ENCODE measurements at regions not wholly inside any gene's neighbourhood (a gene's known extent, or its start where the extent isn't known, plus 50 kb on each side); places are given as distances from the start of the nearest gene placed in this dataset.
"Not testable (repeated sequence)": the region's sequence is repeated elsewhere in the genome, so short reads cannot be mapped to it uniquely, and the experiment has no call there.

DNA sequence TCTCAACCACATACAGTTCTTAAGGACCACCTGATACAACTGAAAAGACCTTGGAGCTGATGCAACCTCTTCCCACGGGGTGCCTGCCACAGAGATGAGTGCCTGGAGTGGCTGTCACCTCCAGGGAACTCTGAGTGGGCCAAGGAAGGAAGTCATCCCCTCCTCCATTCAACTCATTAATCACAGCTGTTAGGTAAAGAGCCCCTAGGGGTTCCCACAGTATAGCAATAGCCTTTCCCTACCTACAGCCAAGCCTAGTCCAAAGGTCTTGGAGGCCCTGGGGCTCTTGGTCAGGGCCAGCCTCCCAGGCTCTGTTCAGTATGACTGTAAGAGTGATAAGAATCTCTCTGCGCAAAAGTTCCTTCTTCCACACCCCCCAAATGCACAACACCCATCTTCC, 70.4 kb upstream of the NFE2L3 start:
- Mint-ChIP-seq H3K27me3 (ENCODE audit: insufficient read depth) (peaks cover 15% of the 10 kb centered on the region), H3K36me3 (ENCODE audit: low read depth) (no peaks in the 10 kb centered on the region), H3K4me1 (ENCODE audit: low read depth) (no peaks in the 10 kb centered on the region), H3K9me3 (no peaks in the 10 kb centered on the region), H3K4me3 (no peak overlapping the region), H3K27ac (no peak overlapping the region)
- TF ChIP-seq, protein P1, sequence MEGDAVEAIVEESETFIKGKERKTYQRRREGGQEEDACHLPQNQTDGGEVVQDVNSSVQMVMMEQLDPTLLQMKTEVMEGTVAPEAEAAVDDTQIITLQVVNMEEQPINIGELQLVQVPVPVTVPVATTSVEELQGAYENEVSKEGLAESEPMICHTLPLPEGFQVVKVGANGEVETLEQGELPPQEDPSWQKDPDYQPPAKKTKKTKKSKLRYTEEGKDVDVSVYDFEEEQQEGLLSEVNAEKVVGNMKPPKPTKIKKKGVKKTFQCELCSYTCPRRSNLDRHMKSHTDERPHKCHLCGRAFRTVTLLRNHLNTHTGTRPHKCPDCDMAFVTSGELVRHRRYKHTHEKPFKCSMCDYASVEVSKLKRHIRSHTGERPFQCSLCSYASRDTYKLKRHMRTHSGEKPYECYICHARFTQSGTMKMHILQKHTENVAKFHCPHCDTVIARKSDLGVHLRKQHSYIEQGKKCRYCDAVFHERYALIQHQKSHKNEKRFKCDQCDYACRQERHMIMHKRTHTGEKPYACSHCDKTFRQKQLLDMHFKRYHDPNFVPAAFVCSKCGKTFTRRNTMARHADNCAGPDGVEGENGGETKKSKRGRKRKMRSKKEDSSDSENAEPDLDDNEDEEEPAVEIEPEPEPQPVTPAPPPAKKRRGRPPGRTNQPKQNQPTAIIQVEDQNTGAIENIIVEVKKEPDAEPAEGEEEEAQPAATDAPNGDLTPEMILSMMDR (IDR thresholded peaks at IDR 0.05) = no peak
- no peak for DNase-seq

DNA sequence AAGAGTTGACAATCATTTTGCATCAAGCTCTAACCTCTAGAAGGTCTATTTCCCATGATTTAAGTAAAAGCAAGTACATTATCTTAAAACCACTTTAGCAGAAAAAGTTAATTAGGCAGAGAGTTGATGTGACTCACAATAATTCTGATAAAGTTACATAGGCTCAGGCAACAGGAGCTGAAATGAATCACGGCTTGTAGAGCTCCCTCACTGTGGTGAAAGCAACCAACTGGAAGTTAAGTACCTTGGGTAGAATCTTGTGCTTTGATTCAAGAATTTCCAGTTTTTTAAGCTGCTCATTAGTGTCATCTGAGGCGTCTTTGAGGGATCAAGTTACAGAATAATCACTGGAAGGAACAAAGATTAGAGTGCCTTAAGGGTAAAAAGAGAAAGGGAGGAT, 68.9 kb upstream of the NFE2L3 start:
- Mint-ChIP-seq H3K27me3 (ENCODE audit: insufficient read depth) (peaks cover 18% of the 10 kb centered on the region), H3K27ac (no peak overlapping the region), H3K36me3 (ENCODE audit: low read depth) (no peaks in the 10 kb centered on the region), H3K4me3 (no peak overlapping the region), H3K9me3 (no peaks in the 10 kb centered on the region), H3K4me1 (ENCODE audit: low read depth) (no peaks in the 10 kb centered on the region)
- TF ChIP-seq, protein P1 (IDR thresholded peaks at IDR 0.05) = no peak
- DNase-seq = no peak

DNA sequence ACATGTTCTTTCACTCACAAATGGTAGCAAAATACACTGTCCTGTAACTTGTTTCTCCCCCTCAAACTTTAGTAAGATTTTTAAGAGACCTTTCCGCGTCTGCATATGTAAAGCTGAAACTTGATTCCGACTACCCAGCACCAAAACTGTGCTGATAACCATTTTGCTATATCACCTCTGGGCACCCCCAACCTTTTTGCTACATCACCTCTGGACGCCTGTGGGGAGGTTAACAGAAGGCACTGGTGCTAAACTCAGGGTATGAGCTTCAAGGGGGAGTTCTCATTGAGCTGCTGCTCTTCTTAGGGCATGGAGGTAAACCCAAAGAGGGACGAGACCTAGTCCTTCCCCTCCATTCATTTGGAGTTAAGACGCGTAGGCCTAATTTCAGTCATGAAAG, 67.6 kb upstream of the NFE2L3 start:
- no peak for DNase-seq
- Mint-ChIP-seq H3K9me3 (no peaks in the 10 kb centered on the region), H3K27ac (no peak overlapping the region)

DNA sequence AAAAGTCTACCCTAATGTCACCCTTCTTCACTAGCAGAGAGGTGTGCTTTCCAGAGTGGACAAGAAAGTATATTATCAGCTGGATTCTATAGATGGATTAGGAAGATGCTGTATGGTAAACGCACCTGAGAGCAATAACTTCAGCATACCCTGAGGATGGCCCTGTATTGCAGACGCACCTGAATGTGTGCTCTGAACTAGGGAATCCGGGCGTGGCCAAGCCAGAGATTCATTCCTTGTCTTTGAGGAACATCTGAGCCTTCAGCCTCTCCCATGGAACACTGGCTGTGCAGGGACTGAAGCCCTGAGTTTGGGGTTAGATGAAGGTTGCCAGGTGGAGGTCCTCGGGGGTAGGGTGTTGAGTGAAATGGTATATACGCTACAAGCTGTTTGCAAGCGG, 66.2 kb upstream of the NFE2L3 start:
- Mint-ChIP-seq H3K4me3 (no peak overlapping the region), H3K27me3 (ENCODE audit: insufficient read depth) (peaks cover 14% of the 10 kb centered on the region)

More for the DNA sequence above, 67.6 kb upstream of the NFE2L3 start:
- H3K4me1 Mint-ChIP-seq (ENCODE audit: low read depth) = no peaks in the 10 kb centered on the region
- H3K4me3 Mint-ChIP-seq = no peak overlapping the region
- TF ChIP-seq, protein P1 (IDR thresholded peaks at IDR 0.05) = no peak
- H3K27me3 Mint-ChIP-seq (ENCODE audit: insufficient read depth) = peaks cover 18% of the 10 kb centered on the region
- H3K36me3 Mint-ChIP-seq (ENCODE audit: low read depth) = no peaks in the 10 kb centered on the region

DNA sequence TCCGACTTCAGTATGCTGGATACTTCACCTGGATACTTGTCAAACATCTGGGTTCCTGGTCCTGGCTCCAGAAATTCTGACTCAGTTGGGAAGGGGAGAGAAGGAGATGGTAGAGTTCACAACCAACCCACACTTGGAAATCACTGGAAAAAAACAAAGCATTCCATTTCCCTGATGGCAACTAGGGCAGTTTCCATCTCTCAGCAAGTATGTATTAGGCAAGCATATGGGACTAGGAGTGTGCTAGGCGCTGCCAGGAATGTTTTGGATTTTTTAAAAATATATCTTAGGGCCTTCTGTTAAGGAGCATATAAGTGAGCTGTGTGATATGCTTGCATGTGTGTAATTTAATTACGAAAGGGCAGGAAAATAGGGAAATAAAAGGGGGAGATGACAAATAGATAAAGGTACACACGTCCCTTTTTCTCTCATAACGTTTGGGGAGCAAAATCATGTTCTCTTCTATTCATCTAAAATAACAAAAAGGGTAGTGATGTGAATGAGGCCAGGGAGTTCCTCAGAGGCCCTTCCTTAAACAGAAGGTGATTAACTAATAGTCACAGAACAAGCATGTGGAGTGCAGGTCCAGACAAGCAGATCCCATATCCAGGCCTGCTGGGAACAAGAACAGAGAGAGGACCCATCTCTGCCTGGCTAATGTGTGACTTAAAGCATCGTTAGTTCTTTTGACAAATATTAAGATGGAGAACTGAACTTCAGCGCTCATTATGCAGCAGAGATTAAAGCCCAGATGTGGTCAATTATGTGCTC, 64.5 kb upstream of the NFE2L3 start:
- DNase-seq = no peak
- Mint-ChIP-seq H3K27ac (no peak overlapping the region), H3K9me3 (no peaks in the 10 kb centered on the region), H3K36me3 (ENCODE audit: low read depth) (no peaks in the 10 kb centered on the region), H3K27me3 (ENCODE audit: insufficient read depth) (peaks cover 14% of the 10 kb centered on the region), H3K4me1 (ENCODE audit: low read depth) (peaks cover 13% of the 10 kb centered on the region), H3K4me3 (no peak overlapping the region)
- TF ChIP-seq, protein P1 (IDR thresholded peaks at IDR 0.05) = no peak

More for the DNA sequence above, 66.2 kb upstream of the NFE2L3 start:
- H3K27ac Mint-ChIP-seq = no peak overlapping the region
- DNase-seq = no peak
- no peaks in the 10 kb centered on the region for H3K36me3 Mint-ChIP-seq (ENCODE audit: low read depth)
- H3K9me3 Mint-ChIP-seq = no peaks in the 10 kb centered on the region
- H3K4me1 Mint-ChIP-seq (ENCODE audit: low read depth) = peaks cover 2% of the 10 kb centered on the region
- TF ChIP-seq, protein P1 (IDR thresholded peaks at IDR 0.05) = no peak

DNA sequence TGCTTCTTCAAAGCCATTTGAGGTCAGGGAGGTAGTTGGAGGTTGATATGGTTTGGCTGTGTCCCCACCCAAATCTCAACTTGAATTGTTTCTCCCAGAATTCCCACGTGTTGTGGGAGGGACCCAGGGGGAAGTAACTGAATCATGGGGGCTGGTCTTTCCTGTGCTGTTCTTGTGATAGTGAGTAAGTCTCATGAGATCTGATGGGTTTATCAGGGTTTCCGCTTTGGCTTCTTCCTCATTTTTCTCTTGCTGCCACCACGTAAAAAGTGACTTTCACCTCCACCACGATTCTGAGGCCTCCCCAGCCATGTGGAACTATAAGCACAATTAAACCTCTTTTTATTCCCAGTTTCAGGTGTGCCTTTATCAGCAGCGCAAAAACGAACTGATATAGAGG, 62.5 kb upstream of the NFE2L3 start:
- H3K36me3 Mint-ChIP-seq (ENCODE audit: low read depth); H3K27me3 Mint-ChIP-seq (ENCODE audit: insufficient read depth); H3K9me3 Mint-ChIP-seq; H3K27ac Mint-ChIP-seq; DNase-seq; H3K4me3 Mint-ChIP-seq: not testable (repeated sequence)
- peaks cover 13% of the 10 kb centered on the region for H3K4me1 Mint-ChIP-seq (ENCODE audit: low read depth)

Data from HFFc6 (cell line).